Activated CD8-positive, alpha-beta T cell treated with anti-CD3 and anti-CD28 coated beads for 36 hours (primary cell): ENCODE measurements at regions not wholly inside any gene's neighbourhood (a gene's known extent, or its start where the extent isn't known, plus 50 kb on each side); places are given as distances from the start of the nearest gene placed in this dataset.

Source experiments
- ATAC-seq: fragments of 200-7000 bp; cut with Tn5 transposase; one replicate; pipeline ENCODE4 v1.10.0; 2021; ENCODE audit warnings: mild to moderate bottlenecking, moderate library complexity
- CTCF ChIA-PET: fragments of 350-600 bp; sonication (Branson Sonifier 250); formaldehyde crosslinking; loops from one replicate; lab custom pipeline; 2021; ENCODE audit warnings: antibody characterized with exemption; lab: Charles Lee
- POLR2A ChIA-PET: fragments of 350-600 bp; sonication (Branson Sonifier 250); formaldehyde crosslinking; loops from one replicate; lab custom pipeline; 2021; ENCODE audit warnings: antibody characterized with exemption; lab: Charles Lee
- DNase-seq: peaks from one replicate; pipeline ENCODE4 v3.0.0-alpha.2; 2020
- H3K27ac Mint-ChIP-seq: one replicate; pipeline ENCODE4 v1.8.0; 2021; ENCODE audit warnings: mild to moderate bottlenecking, mixed read lengths
- H3K27me3 Mint-ChIP-seq: one replicate; pipeline ENCODE4 v1.8.0; 2021; ENCODE audit warnings: mixed read lengths
- H3K36me3 Mint-ChIP-seq: one replicate; pipeline ENCODE4 v1.8.0; 2021; ENCODE audit warnings: low read depth, mixed read lengths
- H3K4me1 Mint-ChIP-seq: one replicate; pipeline ENCODE4 v1.8.0; 2021; ENCODE audit warnings: low read depth, mixed read lengths
- H3K4me3 Mint-ChIP-seq: one replicate; pipeline ENCODE4 v1.8.0; 2021; ENCODE audit warnings: mild to moderate bottlenecking, moderate library complexity, mixed read lengths
- H3K9me3 Mint-ChIP-seq: one replicate; pipeline ENCODE4 v1.8.0; 2021; ENCODE audit warnings: mixed read lengths
- intact Hi-C: fragments of 100-400 bp; cut with micrococcal nuclease; formaldehyde crosslinking; loops from one replicate; pipeline ENCODE4 v1.10.0; 2022
- TF ChIP-seq, protein P1 (sequence below): fragments of 200-600 bp; IDR thresholded peaks from one replicate; pipeline ENCODE4 v1.8.0; 2022; ENCODE audit warnings: antibody characterized with exemption, mild to moderate bottlenecking

DNA sequence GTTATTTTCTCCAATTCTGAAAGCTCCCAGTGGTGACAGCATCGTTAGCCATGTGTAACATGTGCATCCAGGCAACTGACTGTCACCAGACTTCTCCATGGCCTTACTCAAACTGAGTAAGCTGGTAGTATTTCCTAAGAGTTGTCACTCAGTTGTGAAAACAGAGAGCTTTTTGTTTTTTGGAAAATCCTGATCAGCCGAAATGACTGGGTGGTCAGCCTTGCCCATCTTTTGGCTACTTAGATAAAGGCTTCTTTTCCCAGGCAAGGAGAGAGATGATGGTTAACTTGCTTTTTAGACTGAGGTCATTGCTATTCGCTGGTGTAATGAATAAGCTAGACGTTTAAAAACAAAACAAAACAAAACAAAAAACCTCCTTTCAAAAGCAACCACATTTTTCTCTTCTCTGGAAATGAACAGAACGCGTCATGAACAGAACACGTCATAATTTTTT is 159.5 kb upstream of the KLF14 start:
- no peaks in the 10 kb centered on the region for H3K9me3 Mint-ChIP-seq
- no peaks in the 10 kb centered on the region for H3K27me3 Mint-ChIP-seq
- H3K36me3 Mint-ChIP-seq = peaks cover 82% of the 10 kb centered on the region
- POLR2A ChIA-PET = interaction anchor here (0.5 to 2.2 kb wide), 7 partner anchors 10 to 1697 kb away, joined by 3 to 6 read pairs (median 3); no protein-coding TSS in a partner anchor
- intact Hi-C loops = no loop called here
- CTCF ChIA-PET = interaction anchor here (0.8 to 5.3 kb wide), 2 partner anchors 18 to 620 kb away, joined by 3 to 96 read pairs; no protein-coding TSS in a partner anchor
- DNase-seq (no peak), ATAC-seq (no peak)
- H3K27ac Mint-ChIP-seq = peak overlapping the region; percentile 87
- TF ChIP-seq, protein P1, sequence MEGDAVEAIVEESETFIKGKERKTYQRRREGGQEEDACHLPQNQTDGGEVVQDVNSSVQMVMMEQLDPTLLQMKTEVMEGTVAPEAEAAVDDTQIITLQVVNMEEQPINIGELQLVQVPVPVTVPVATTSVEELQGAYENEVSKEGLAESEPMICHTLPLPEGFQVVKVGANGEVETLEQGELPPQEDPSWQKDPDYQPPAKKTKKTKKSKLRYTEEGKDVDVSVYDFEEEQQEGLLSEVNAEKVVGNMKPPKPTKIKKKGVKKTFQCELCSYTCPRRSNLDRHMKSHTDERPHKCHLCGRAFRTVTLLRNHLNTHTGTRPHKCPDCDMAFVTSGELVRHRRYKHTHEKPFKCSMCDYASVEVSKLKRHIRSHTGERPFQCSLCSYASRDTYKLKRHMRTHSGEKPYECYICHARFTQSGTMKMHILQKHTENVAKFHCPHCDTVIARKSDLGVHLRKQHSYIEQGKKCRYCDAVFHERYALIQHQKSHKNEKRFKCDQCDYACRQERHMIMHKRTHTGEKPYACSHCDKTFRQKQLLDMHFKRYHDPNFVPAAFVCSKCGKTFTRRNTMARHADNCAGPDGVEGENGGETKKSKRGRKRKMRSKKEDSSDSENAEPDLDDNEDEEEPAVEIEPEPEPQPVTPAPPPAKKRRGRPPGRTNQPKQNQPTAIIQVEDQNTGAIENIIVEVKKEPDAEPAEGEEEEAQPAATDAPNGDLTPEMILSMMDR = no peak
- peaks cover 80% of the 10 kb centered on the region for H3K4me1 Mint-ChIP-seq
- no peak overlapping the region for H3K4me3 Mint-ChIP-seq

GRCh38 chr7:130894146-130894908 is 160.3 kb upstream of the KLF14 start:
- Mint-ChIP-seq H3K4me3 (no peak overlapping the region), H3K27me3 (no peaks in the 10 kb centered on the region), H3K4me1 (peaks cover 80% of the 10 kb centered on the region), H3K9me3 (no peaks in the 10 kb centered on the region), H3K27ac (peak overlapping the region; percentile 87), H3K36me3 (peaks cover 82% of the 10 kb centered on the region)
- DNase-seq = peak; percentile 58
- intact Hi-C loops = no loop called here
- ChIA-PET POLR2A (interaction anchor here (1.2 to 2.2 kb wide), 3 partner anchors 9 to 46 kb away, joined by 3 to 6 read pairs (median 5); no protein-coding TSS in a partner anchor), CTCF (interaction anchor here (0.7 to 5.3 kb wide), 6 partner anchors 9 to 619 kb away, joined by 3 to 96 read pairs (median 3); no protein-coding TSS in a partner anchor)
- peak; percentile 6 for ATAC-seq
- TF ChIP-seq, protein P1 = no peak

DNA sequence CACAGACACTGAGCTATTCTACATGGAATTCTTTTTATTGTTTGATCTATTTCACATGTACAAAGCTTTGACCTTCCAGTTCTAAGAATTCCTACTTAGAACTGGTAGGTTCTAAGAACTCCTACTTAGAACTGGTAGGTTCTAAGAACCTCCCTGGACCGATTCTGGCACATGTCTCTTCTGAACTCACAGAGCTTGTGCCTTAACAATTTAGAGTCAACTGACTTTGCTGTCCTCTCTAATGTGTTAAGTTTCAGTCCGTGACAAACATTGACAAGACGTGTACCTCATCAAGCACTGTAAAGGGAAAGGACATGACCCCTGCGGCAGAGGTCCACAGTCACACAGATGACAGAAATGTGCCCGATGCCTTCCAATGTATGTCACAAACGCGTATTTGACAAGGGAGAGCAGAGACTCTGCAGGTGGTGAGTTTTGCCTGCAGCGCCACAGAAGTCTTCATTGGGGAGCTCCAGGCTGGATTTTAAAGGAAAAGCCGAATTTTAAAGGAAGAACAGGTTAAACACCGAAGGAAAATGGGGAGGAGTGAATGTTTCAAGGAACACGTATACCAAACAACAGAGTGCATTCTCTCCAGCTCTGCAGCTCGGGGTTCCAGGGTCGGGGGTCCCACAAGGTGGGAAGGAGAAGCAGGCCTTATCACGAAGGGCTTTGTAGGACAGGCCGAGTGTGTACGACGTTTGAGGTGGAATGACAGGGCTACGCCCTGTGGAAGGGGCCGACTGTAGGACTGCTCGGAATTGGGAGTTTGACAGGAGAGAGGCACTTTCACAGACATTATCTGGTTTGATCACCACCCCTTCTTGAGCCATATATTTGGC is 161.1 kb upstream of the KLF14 start:
- intact Hi-C loops = loop anchor here (5.0 kb wide), 1 partner anchor 147 kb away; no protein-coding TSS in a partner anchor
- TF ChIP-seq, protein P1 = no peak
- ChIA-PET CTCF (interaction anchor here (0.7 to 5.3 kb wide), 8 partner anchors 9 to 145 kb away, joined by 3 to 96 read pairs (median 14); no protein-coding TSS in a partner anchor), POLR2A (interaction anchor here (1.2 to 2.5 kb wide), 3 partner anchors 18 to 47 kb away, joined by 3 to 11 read pairs (median 6); no protein-coding TSS in a partner anchor)
- H3K27me3 Mint-ChIP-seq = no peaks in the 10 kb centered on the region
- H3K9me3 Mint-ChIP-seq = no peaks in the 10 kb centered on the region
- DNase-seq (no peak), ATAC-seq (peak; percentile 7)
- H3K4me1 Mint-ChIP-seq = peaks cover 87% of the 10 kb centered on the region
- H3K4me3 Mint-ChIP-seq = peak overlapping the region; percentile 4
- H3K36me3 Mint-ChIP-seq = peaks cover 89% of the 10 kb centered on the region
- peak overlapping the region; percentile 87 for H3K27ac Mint-ChIP-seq

- no peak for ATAC-seq
- intact Hi-C loops = loop anchor here (5.0 kb wide), 1 partner anchor 146 kb away; no protein-coding TSS in a partner anchor
- no peaks in the 10 kb centered on the region for H3K27me3 Mint-ChIP-seq
- POLR2A ChIA-PET = interaction anchor here (0.8 to 2.5 kb wide), 9 partner anchors 9 to 145 kb away, joined by 3 to 11 read pairs (median 5); no protein-coding TSS in a partner anchor
- no peak overlapping the region for H3K4me3 Mint-ChIP-seq
- peaks cover 89% of the 10 kb centered on the region for H3K36me3 Mint-ChIP-seq
- CTCF ChIA-PET = interaction anchor here (0.6 to 5.3 kb wide), 39 partner anchors 8 to 526 kb away, joined by 3 to 96 read pairs (median 5); no protein-coding TSS in a partner anchor
- H3K27ac Mint-ChIP-seq = peak overlapping the region; percentile 87
- peaks cover 87% of the 10 kb centered on the region for H3K4me1 Mint-ChIP-seq
- no peaks in the 10 kb centered on the region for H3K9me3 Mint-ChIP-seq
- TF ChIP-seq, protein P1 = no peak
- DNase-seq = no peak
Measured at GRCh38 chr7:130896051-130896881, 162.3 kb upstream of the KLF14 start.
